ENCODE measurements at regions not wholly inside any gene's neighbourhood (a gene's known extent, or its start where the extent isn't known, plus 50 kb on each side); places are given as distances from the start of the nearest gene placed in this dataset.

DNA sequence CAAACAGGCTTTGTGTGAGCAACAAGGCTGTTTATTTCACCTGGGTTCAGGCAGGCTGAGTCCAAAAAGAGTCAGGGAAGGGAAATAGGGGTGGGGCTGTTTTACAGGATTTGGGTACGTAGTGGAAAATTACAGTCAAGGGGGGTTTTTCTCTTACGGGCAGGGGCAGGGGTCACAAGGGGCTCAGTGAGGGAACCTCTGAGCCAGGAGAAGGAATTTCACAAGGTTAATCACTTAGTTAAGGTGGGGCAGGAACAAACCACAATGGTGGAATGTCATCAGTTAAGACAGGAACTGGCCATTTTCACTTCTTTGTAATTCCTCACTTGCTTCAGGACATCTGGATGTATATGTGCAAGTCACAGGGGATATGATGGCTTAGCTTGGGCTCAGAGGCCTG is 1592.8 kb upstream of the GBE1 start:
- H3K27ac ChIP-seq (ENCODE audit: extremely low read depth, low read depth, low read length): no peak overlapping the region
- no peaks in the 10 kb centered on the region for H3K36me3 ChIP-seq (ENCODE audit: control insufficient read depth in 2 of 2, insufficient read depth in 1 of 2, low read length in 2 of 2)
- H3K4me3 ChIP-seq (ENCODE audit: low read depth, low read length): no peak overlapping the region
- TF ChIP-seq ZNF530 (tag by site-specific recombination; IDR thresholded peaks at IDR 0.05; ENCODE audit: low read depth) (no peak), SP2 (tag by site-specific recombination; IDR thresholded peaks at IDR 0.05) (no peak), ZNF768 (tag by site-specific recombination; IDR thresholded peaks at IDR 0.05) (no peak), ZNF785 (tag by site-specific recombination; IDR thresholded peaks at IDR 0.05) (no peak), ZFP69B (tag by site-specific recombination; IDR thresholded peaks at IDR 0.05) (no peak), KLF16 (tag by site-specific recombination; IDR thresholded peaks at IDR 0.05) (no peak), ZNF292 (tag by site-specific recombination; IDR thresholded peaks at IDR 0.05; ENCODE audit: borderline replicate concordance, low read depth) (no peak), ZNF707 (tag by site-specific recombination; IDR thresholded peaks at IDR 0.05) (no peak)
- ChIA-PET CTCF (interaction anchor here (0.6 kb wide), 1 partner anchor 83 kb away, joined by 3 read pairs; no protein-coding TSS in a partner anchor), POLR2A (no interaction called here)
- no peaks in the 10 kb centered on the region for H3K9me3 ChIP-seq (ENCODE audit: control insufficient read depth, insufficient read depth, low read depth, low read length)
- no peaks in the 10 kb centered on the region for H3K4me1 ChIP-seq (ENCODE audit: control insufficient read depth, insufficient read depth, low read length)

GRCh38 chr3:83393276-83393675 is 1565.5 kb upstream of the CADM2 start:
- Histone ChIP-seq H3K27ac (ENCODE audit: extremely low read depth, low read depth, low read length) (no peak overlapping the region), H3K4me1 (ENCODE audit: control insufficient read depth, insufficient read depth, low read length) (no peaks in the 10 kb centered on the region), H3K9me3 (ENCODE audit: control insufficient read depth, insufficient read depth, low read depth, low read length) (no peaks in the 10 kb centered on the region), H3K4me3 (ENCODE audit: low read depth, low read length) (no peak overlapping the region), H3K36me3 (ENCODE audit: control insufficient read depth in 2 of 2, insufficient read depth in 1 of 2, low read length in 2 of 2) (no peaks in the 10 kb centered on the region)
- no peak for TF ChIP-seq ZNF112 (tag by site-specific recombination; IDR thresholded peaks at IDR 0.05)
- TF ChIP-seq ZEB2 (tag by site-specific recombination; IDR thresholded peaks at IDR 0.05): no peak
- TF ChIP-seq KLF8 (tag by site-specific recombination; IDR thresholded peaks at IDR 0.05): no peak
- no peak for TF ChIP-seq PRDM10 (tag by site-specific recombination; IDR thresholded peaks at IDR 0.05)
- no peak for TF ChIP-seq ZNF248 (tag by site-specific recombination; IDR thresholded peaks at IDR 0.05)
- TF ChIP-seq ZNF843 (tag by site-specific recombination; IDR thresholded peaks at IDR 0.05): no peak
- TF ChIP-seq ZBTB20 (tag by site-specific recombination; IDR thresholded peaks at IDR 0.05): no peak
- no peak for TF ChIP-seq ZFP3 (tag by site-specific recombination; IDR thresholded peaks at IDR 0.05; ENCODE audit: low read depth)
- no peak for TF ChIP-seq HOXA7 (CRISPR knock-in tag; IDR thresholded peaks at IDR 0.05; ENCODE audit: borderline replicate concordance)
- TF ChIP-seq ZNF311 (tag by site-specific recombination; IDR thresholded peaks at IDR 0.05; ENCODE audit: borderline replicate concordance): no peak
- TF ChIP-seq ZNF558 (tag by site-specific recombination; IDR thresholded peaks at IDR 0.05): no peak
- no peak for TF ChIP-seq ZFP69B (tag by site-specific recombination; IDR thresholded peaks at IDR 0.05)
- TF ChIP-seq ZNF629 (tag by site-specific recombination; IDR thresholded peaks at IDR 0.05): no peak
- TF ChIP-seq ZNF133 (tag by site-specific recombination; IDR thresholded peaks at IDR 0.05): no peak
- TF ChIP-seq KLF9 (tag by site-specific recombination; IDR thresholded peaks at IDR 0.05; ENCODE audit: low read depth): no peak
- TF ChIP-seq, protein P1, sequence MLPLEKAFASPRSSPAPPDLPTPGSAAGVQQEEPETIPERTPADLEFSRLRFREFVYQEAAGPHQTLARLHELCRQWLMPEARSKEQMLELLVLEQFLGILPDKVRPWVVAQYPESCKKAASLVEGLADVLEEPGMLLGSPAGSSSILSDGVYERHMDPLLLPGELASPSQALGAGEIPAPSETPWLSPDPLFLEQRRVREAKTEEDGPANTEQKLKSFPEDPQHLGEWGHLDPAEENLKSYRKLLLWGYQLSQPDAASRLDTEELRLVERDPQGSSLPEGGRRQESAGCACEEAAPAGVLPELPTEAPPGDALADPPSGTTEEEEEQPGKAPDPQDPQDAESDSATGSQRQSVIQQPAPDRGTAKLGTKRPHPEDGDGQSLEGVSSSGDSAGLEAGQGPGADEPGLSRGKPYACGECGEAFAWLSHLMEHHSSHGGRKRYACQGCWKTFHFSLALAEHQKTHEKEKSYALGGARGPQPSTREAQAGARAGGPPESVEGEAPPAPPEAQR (tag by site-specific recombination; IDR thresholded peaks at IDR 0.05): no peak
- TF ChIP-seq ZNF513 (tag by site-specific recombination; IDR thresholded peaks at IDR 0.05): no peak
- no peak for TF ChIP-seq ZNF19 (tag by site-specific recombination; IDR thresholded peaks at IDR 0.05; ENCODE audit: low read depth)
- TF ChIP-seq, protein P2, sequence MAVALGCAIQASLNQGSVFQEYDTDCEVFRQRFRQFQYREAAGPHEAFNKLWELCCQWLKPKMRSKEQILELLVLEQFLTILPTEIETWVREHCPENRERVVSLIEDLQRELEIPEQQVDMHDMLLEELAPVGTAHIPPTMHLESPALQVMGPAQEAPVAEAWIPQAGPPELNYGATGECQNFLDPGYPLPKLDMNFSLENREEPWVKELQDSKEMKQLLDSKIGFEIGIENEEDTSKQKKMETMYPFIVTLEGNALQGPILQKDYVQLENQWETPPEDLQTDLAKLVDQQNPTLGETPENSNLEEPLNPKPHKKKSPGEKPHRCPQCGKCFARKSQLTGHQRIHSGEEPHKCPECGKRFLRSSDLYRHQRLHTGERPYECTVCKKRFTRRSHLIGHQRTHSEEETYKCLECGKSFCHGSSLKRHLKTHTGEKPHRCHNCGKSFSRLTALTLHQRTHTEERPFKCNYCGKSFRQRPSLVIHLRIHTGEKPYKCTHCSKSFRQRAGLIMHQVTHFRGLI (tag by site-specific recombination; IDR thresholded peaks at IDR 0.05): no peak
- no peak for TF ChIP-seq ZNF202 (tag by site-specific recombination; IDR thresholded peaks at IDR 0.05; ENCODE audit: borderline replicate concordance)
- CTCF ChIA-PET: no interaction called here
- POLR2A ChIA-PET: no interaction called here

Measured in HEK293 (cell line).